WERI-Rb-1 (cell line): ENCODE measurements at regions not wholly inside any gene's neighbourhood (a gene's known extent, or its start where the extent isn't known, plus 50 kb on each side); places are given as distances from the start of the nearest gene placed in this dataset.

Experiments used
- DNase-seq: peaks from one replicate; pipeline ENCODE4 v3.0.0-alpha.2; 2020
- H3K27ac ChIP-seq: fragments of 250-450 bp; sonication (Bioruptor Pico); 2 replicates; pipeline ENCODE4 v1.5.1; 2020; ENCODE audit warnings: mild to moderate bottlenecking, moderate library complexity
- H3K27me3 ChIP-seq: fragments of 250-450 bp; sonication (Bioruptor Pico); 2 replicates; pipeline ENCODE4 v1.5.1; 2021; ENCODE audit warnings: mild to moderate bottlenecking, low read depth, moderate library complexity; ENCODE audit not compliant: insufficient read depth, severe bottlenecking
- H3K36me3 ChIP-seq: fragments of 250-450 bp; sonication (Bioruptor Pico); 2 replicates; pipeline ENCODE4 v1.5.1; 2020; ENCODE audit warnings: mild to moderate bottlenecking, moderate library complexity
- H3K4me3 ChIP-seq: 2 replicates; pipeline ENCODE4 v1.5.1; 2011; ENCODE audit warnings: low read depth, mild to moderate bottlenecking, control low read depth, low read length
- H3K9me3 ChIP-seq: fragments of 250-450 bp; sonication (Bioruptor Pico); 2 replicates; pipeline ENCODE4 v1.5.1; 2021; ENCODE audit warnings: mild to moderate bottlenecking, moderate library complexity; ENCODE audit not compliant: severe bottlenecking
- CTCF ChIP-seq: IDR thresholded peaks from 2 replicates; pipeline ENCODE4 v1.5.1; 2011; ENCODE audit warnings: low read depth, mild to moderate bottlenecking, control low read depth, inconsistent platforms, low read length

- Histone ChIP-seq H3K36me3 (no peaks in the 10 kb centered on the region), H3K9me3 (no peaks in the 10 kb centered on the region), H3K27me3 (no peaks in the 10 kb centered on the region), H3K27ac (no peak overlapping the region), H3K4me3 (no peak overlapping the region)
- TF ChIP-seq CTCF = no peak
- DNase-seq = no peak
These were observed 1262.0 kb upstream of the ADGRL3 start for GRCh38 chr4:59938166-59938565.

- Histone ChIP-seq H3K27me3 (no peaks in the 10 kb centered on the region), H3K27ac (no peak overlapping the region), H3K4me3 (no peak overlapping the region), H3K36me3 (no peaks in the 10 kb centered on the region), H3K9me3 (no peaks in the 10 kb centered on the region)
- DNase-seq = no peak
- TF ChIP-seq CTCF = no peak
These were observed 1254.8 kb upstream of the ADGRL3 start for GRCh38 chr4:59945277-59945676.

- Histone ChIP-seq H3K9me3 (no peaks in the 10 kb centered on the region), H3K27me3 (no peaks in the 10 kb centered on the region), H3K4me3 (no peak overlapping the region), H3K27ac (no peak overlapping the region), H3K36me3 (no peaks in the 10 kb centered on the region)
- TF ChIP-seq CTCF = no peak
- no peak for DNase-seq
These were observed 1254.4 kb upstream of the ADGRL3 start for GRCh38 chr4:59945716-59946115.

GRCh38 chr4:59956366-59956765, 1243.8 kb upstream of the ADGRL3 start:
- Histone ChIP-seq H3K27ac (no peak overlapping the region), H3K9me3 (no peaks in the 10 kb centered on the region), H3K27me3 (no peaks in the 10 kb centered on the region), H3K36me3 (no peaks in the 10 kb centered on the region), H3K4me3 (no peak overlapping the region)
- TF ChIP-seq CTCF = no peak
- DNase-seq = no peak

GRCh38 chr4:59960143-59960542, 1240.0 kb upstream of the ADGRL3 start:
- H3K4me3 ChIP-seq = no peak overlapping the region
- H3K36me3 ChIP-seq = no peaks in the 10 kb centered on the region
- TF ChIP-seq CTCF = no peak
- H3K9me3 ChIP-seq = no peaks in the 10 kb centered on the region
- no peaks in the 10 kb centered on the region for H3K27me3 ChIP-seq
- no peak for DNase-seq
- H3K27ac ChIP-seq = no peak overlapping the region

- no peaks in the 10 kb centered on the region for H3K36me3 ChIP-seq
- no peak for TF ChIP-seq CTCF
These were observed 1233.4 kb upstream of the ADGRL3 start for GRCh38 chr4:59966758-59967157.

More at GRCh38 chr4:59966758-59967157, 1233.4 kb upstream of the ADGRL3 start:
- no peaks in the 10 kb centered on the region for H3K9me3 ChIP-seq
- H3K27ac ChIP-seq = no peak overlapping the region
- no peak for DNase-seq
- no peak overlapping the region for H3K4me3 ChIP-seq
- no peaks in the 10 kb centered on the region for H3K27me3 ChIP-seq
